ENCODE measurements at regions not wholly inside any gene's neighbourhood (a gene's known extent, or its start where the extent isn't known, plus 50 kb on each side); places are given as distances from the start of the nearest gene placed in this dataset.
"Not testable (repeated sequence)": the region's sequence is repeated elsewhere in the genome, so short reads cannot be mapped to it uniquely, and the experiment has no call there.

- DNase-seq = no peak
These were observed 71.1 kb downstream of the TRAM1L1 start for GRCh38 chr4:117014236-117014635.

GRCh38 chr4:117010671-117011070 is 74.7 kb downstream of the TRAM1L1 start:
- DNase-seq = no peak

GRCh38 chr4:117001077-117001476 is 84.3 kb downstream of the TRAM1L1 start:
- no peak for DNase-seq

GRCh38 chr4:116982656-116983055 is 102.7 kb downstream of the TRAM1L1 start:
- DNase-seq = peak; percentile 82

- DNase-seq = not testable (repeated sequence)
These were observed 104.9 kb downstream of the TRAM1L1 start for GRCh38 chr4:116980436-116980835.

GRCh38 chr4:116959045-116959444 is 126.3 kb downstream of the TRAM1L1 start:
- no peak for DNase-seq

- peak; percentile 5 for DNase-seq
These were observed 131.4 kb downstream of the TRAM1L1 start for GRCh38 chr4:116953947-116954346.

- no peak for DNase-seq
These were observed 132.7 kb downstream of the TRAM1L1 start for GRCh38 chr4:116952530-116953136.

- DNase-seq = no peak
These were observed 135.5 kb downstream of the TRAM1L1 start for GRCh38 chr4:116949856-116950255.

GRCh38 chr4:116942315-116942714 is 143.1 kb downstream of the TRAM1L1 start:
- DNase-seq = no peak

- no peak for DNase-seq
These were observed 155.0 kb downstream of the TRAM1L1 start for GRCh38 chr4:116930329-116930728.

- DNase-seq = no peak
These were observed 158.6 kb downstream of the TRAM1L1 start for GRCh38 chr4:116926631-116927295.

- peak; percentile 42 for DNase-seq
These were observed 159.4 kb downstream of the TRAM1L1 start for GRCh38 chr4:116925900-116926457.

- DNase-seq = no peak
These were observed 162.0 kb downstream of the TRAM1L1 start for GRCh38 chr4:116923389-116923788.

GRCh38 chr4:116913451-116913850 is 171.9 kb downstream of the TRAM1L1 start:
- DNase-seq = peak; percentile 76

- no peak for DNase-seq
These were observed 178.6 kb downstream of the TRAM1L1 start for GRCh38 chr4:116906758-116907157.

GRCh38 chr4:116899561-116899960 is 185.8 kb downstream of the TRAM1L1 start:
- no peak for DNase-seq

- DNase-seq = no peak
These were observed 199.8 kb downstream of the TRAM1L1 start for GRCh38 chr4:116885579-116885978.

- no peak for DNase-seq
These were observed 202.9 kb downstream of the TRAM1L1 start for GRCh38 chr4:116882503-116882902.

GRCh38 chr4:116881077-116881476 is 204.3 kb downstream of the TRAM1L1 start:
- no peak for DNase-seq

- DNase-seq = no peak
These were observed 204.8 kb downstream of the TRAM1L1 start for GRCh38 chr4:116880625-116881024.

GRCh38 chr4:116878280-116878679 is 207.1 kb downstream of the TRAM1L1 start:
- no peak for DNase-seq

- no peak for DNase-seq
These were observed 208.3 kb downstream of the TRAM1L1 start for GRCh38 chr4:116877069-116877468.

GRCh38 chr4:116872941-116873340 is 212.4 kb downstream of the TRAM1L1 start:
- DNase-seq = no peak
